Breast epithelium (tissue), 3 donors: ENCODE measurements at regions not wholly inside any gene's neighbourhood (a gene's known extent, or its start where the extent isn't known, plus 50 kb on each side); places are given as distances from the start of the nearest gene placed in this dataset.

Experiments used
- POLR2A ChIP-seq: fragments of 450-650 bp; IDR thresholded peaks from one replicate; pipeline ENCODE4 v1.6.1; 2016; ENCODE audit warnings: antibody characterized with exemption, mild to moderate bottlenecking, moderate library complexity
- POLR2AphosphoS5 ChIP-seq, 3 donors: sonication (generic); formaldehyde crosslinking; IDR thresholded peaks; one replicate each; pipeline ENCODE4 v1.6.1; 2017; ENCODE audit warnings: antibody characterized with exemption in 3 of 3
- TF ChIP-seq, protein P1 (sequence below), 3 donors: fragments of 450-650 bp; IDR thresholded peaks; one replicate each; pipeline ENCODE4 v1.5.1; 2016 to 2017; ENCODE audit warnings: antibody characterized with exemption in 3 of 3, mild to moderate bottlenecking in 3 of 3, moderate library complexity in 3 of 3

DNA sequence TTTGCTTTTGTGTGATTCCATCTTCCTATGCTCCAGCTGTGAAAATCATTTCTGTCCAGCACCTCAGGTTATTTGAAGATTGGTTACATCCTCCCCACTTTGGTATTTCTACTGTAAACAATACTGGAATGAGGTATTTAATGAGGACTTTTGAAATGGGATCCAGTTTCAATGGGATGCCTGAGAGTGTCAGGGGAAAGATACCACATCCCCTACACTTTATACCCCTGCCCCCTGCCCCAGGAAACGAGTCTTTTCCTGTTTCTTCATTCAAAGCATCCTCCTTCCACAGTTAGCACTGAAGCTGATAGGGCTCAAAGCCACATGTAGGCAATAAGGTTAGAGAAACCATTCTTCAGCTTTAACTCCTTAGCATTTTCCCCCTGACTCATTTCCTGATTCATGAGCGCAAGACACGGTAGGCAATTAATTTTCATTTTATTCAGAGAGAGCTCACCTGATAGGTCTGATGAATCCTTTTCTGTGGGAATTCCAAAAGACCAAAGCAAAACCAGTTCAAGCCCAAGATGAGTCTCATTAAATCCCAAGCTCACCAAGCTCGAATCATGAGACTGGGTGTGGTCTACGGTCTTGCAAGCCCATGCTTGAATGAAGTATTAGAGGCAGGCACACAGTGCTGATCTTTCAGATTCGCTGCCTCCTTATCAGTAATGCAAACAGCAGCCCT lies 143.6 kb upstream of the CRY1 start:
- TF ChIP-seq, protein P1, sequence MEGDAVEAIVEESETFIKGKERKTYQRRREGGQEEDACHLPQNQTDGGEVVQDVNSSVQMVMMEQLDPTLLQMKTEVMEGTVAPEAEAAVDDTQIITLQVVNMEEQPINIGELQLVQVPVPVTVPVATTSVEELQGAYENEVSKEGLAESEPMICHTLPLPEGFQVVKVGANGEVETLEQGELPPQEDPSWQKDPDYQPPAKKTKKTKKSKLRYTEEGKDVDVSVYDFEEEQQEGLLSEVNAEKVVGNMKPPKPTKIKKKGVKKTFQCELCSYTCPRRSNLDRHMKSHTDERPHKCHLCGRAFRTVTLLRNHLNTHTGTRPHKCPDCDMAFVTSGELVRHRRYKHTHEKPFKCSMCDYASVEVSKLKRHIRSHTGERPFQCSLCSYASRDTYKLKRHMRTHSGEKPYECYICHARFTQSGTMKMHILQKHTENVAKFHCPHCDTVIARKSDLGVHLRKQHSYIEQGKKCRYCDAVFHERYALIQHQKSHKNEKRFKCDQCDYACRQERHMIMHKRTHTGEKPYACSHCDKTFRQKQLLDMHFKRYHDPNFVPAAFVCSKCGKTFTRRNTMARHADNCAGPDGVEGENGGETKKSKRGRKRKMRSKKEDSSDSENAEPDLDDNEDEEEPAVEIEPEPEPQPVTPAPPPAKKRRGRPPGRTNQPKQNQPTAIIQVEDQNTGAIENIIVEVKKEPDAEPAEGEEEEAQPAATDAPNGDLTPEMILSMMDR (IDR thresholded peaks at IDR 0.05), result no peak
- TF ChIP-seq POLR2A (no peak), POLR2AphosphoS5 (IDR thresholded peaks at IDR 0.05) (no peak)
